RWPE2 (cell line): ENCODE measurements at regions not wholly inside any gene's neighbourhood (a gene's known extent, or its start where the extent isn't known, plus 50 kb on each side); places are given as distances from the start of the nearest gene placed in this dataset.

Experiments used
- ATAC-seq: fragments of 200-7000 bp; cut with Tn5 transposase; 3 replicates; pipeline ENCODE4 v1.9.1; 2021; ENCODE audit warnings: low read depth
- DNase-seq: peaks from one replicate; pipeline ENCODE4 v3.0.0-alpha.2; 2020; ENCODE audit warnings: low spot score
- H3K27ac ChIP-seq: fragments of 450-650 bp; 2 replicates; pipeline ENCODE4 v1.5.1; 2017; ENCODE audit warnings: mild to moderate bottlenecking; ENCODE audit not compliant: poor library complexity, severe bottlenecking
- H3K27me3 ChIP-seq: fragments of 250-450 bp; sonication (Bioruptor Pico); 2 replicates; pipeline ENCODE4 v1.5.1; 2021; ENCODE audit warnings: mild to moderate bottlenecking, moderate library complexity; ENCODE audit not compliant: insufficient read depth, poor library complexity, severe bottlenecking
- H3K36me3 ChIP-seq: fragments of 250-450 bp; sonication (Bioruptor Pico); 2 replicates; pipeline ENCODE4 v1.5.1; 2020; ENCODE audit warnings: low read depth, mild to moderate bottlenecking, moderate library complexity
- H3K4me1 ChIP-seq: fragments of 250-450 bp; sonication (Bioruptor Pico); 2 replicates; pipeline ENCODE4 v1.5.1; 2021; ENCODE audit warnings: mild to moderate bottlenecking, moderate library complexity; ENCODE audit not compliant: insufficient read depth, poor library complexity, severe bottlenecking
- H3K4me3 ChIP-seq: fragments of 250-450 bp; sonication (Bioruptor Pico); 2 replicates; pipeline ENCODE4 v1.5.1; 2021; ENCODE audit warnings: mild to moderate bottlenecking, moderate library complexity; ENCODE audit not compliant: severe bottlenecking
- H3K9me3 ChIP-seq: fragments of 250-450 bp; sonication (Bioruptor Pico); 2 replicates; pipeline ENCODE4 v1.5.1; 2021; ENCODE audit warnings: mild to moderate bottlenecking, moderate library complexity; ENCODE audit not compliant: severe bottlenecking
- TF ChIP-seq, protein P1 (sequence below): fragments of 450-650 bp; IDR thresholded peaks from one replicate; pipeline ENCODE4 v1.5.1; 2017; ENCODE audit warnings: mild to moderate bottlenecking, moderate library complexity; ENCODE audit not compliant: poor library complexity, severe bottlenecking

DNA sequence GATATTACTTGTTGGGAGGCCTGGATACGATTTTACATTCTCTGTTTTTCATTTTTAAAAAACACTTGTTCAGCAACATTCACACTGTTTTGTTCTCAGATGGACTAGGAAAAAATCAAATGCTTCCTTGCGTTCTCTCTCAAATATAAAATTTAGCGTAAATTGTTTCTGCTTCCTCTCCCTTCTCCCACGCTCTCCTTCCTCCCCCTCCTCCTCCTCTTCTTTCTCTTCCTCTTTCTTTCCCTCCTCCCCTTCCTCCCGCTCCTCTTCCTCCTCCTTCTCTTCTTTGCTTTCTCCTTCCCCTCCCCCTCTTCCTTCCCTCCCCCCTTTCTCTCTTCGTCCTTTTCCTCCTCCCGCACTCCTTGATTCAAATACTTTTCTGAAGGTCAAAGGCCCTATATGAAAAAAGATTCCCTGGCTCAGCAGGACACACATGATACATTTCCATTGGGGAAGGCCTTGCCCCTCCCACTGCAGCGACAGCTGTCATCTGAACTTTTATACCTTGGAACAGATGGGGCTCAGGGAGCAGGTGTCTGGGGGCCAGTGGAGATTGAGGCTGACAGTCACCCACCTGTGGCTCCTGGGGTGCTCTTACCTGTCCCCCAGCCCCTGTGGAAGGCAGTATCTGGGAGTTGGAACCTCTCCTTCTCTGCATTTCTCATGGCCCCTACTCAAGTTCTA lies 99.4 kb upstream of the SDK2 start:
- TF ChIP-seq, protein P1, sequence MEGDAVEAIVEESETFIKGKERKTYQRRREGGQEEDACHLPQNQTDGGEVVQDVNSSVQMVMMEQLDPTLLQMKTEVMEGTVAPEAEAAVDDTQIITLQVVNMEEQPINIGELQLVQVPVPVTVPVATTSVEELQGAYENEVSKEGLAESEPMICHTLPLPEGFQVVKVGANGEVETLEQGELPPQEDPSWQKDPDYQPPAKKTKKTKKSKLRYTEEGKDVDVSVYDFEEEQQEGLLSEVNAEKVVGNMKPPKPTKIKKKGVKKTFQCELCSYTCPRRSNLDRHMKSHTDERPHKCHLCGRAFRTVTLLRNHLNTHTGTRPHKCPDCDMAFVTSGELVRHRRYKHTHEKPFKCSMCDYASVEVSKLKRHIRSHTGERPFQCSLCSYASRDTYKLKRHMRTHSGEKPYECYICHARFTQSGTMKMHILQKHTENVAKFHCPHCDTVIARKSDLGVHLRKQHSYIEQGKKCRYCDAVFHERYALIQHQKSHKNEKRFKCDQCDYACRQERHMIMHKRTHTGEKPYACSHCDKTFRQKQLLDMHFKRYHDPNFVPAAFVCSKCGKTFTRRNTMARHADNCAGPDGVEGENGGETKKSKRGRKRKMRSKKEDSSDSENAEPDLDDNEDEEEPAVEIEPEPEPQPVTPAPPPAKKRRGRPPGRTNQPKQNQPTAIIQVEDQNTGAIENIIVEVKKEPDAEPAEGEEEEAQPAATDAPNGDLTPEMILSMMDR: no peak
- Histone ChIP-seq H3K36me3 (no peaks in the 10 kb centered on the region), H3K9me3 (no peaks in the 10 kb centered on the region), H3K27me3 (peaks cover 58% of the 10 kb centered on the region), H3K4me3 (no peak overlapping the region), H3K4me1 (no peaks in the 10 kb centered on the region), H3K27ac (no peak overlapping the region)
- no peak for DNase-seq
- no peak for ATAC-seq

DNA sequence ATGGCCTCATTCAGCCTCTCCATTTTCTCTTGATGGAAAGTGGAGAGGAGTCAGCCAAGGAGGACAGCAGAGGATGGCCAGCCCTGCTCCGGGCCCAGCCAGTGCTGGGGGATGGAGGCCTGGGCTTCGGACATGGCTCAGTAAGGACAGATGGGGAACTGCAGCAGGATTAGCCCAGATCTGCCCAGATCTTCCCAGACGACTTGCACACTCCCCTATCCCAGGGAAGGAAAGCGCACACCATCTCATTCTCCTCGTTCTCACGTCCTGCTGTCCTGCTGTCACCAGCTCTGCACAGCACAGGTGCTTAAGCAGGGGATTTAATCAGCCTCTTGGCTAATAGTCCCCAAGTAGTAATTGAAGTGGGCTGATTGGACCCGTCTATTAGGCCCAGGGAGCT lies 100.2 kb upstream of the SDK2 start:
- Histone ChIP-seq H3K4me1 (no peaks in the 10 kb centered on the region), H3K27ac (no peak overlapping the region), H3K9me3 (no peaks in the 10 kb centered on the region), H3K27me3 (peaks cover 51% of the 10 kb centered on the region), H3K36me3 (no peaks in the 10 kb centered on the region), H3K4me3 (no peak overlapping the region)
- no peak for ATAC-seq
- DNase-seq: no peak
- TF ChIP-seq, protein P1: no peak

GRCh38 chr17:73746314-73747073 lies 102.2 kb upstream of the SDK2 start:
- ATAC-seq (no peak), DNase-seq (no peak)
- no peak overlapping the region for H3K27ac ChIP-seq
- H3K4me3 ChIP-seq: no peak overlapping the region
- H3K27me3 ChIP-seq: peaks cover 36% of the 10 kb centered on the region
- no peaks in the 10 kb centered on the region for H3K4me1 ChIP-seq
- H3K36me3 ChIP-seq: no peaks in the 10 kb centered on the region
- TF ChIP-seq, protein P1: no peak
- no peaks in the 10 kb centered on the region for H3K9me3 ChIP-seq

DNA sequence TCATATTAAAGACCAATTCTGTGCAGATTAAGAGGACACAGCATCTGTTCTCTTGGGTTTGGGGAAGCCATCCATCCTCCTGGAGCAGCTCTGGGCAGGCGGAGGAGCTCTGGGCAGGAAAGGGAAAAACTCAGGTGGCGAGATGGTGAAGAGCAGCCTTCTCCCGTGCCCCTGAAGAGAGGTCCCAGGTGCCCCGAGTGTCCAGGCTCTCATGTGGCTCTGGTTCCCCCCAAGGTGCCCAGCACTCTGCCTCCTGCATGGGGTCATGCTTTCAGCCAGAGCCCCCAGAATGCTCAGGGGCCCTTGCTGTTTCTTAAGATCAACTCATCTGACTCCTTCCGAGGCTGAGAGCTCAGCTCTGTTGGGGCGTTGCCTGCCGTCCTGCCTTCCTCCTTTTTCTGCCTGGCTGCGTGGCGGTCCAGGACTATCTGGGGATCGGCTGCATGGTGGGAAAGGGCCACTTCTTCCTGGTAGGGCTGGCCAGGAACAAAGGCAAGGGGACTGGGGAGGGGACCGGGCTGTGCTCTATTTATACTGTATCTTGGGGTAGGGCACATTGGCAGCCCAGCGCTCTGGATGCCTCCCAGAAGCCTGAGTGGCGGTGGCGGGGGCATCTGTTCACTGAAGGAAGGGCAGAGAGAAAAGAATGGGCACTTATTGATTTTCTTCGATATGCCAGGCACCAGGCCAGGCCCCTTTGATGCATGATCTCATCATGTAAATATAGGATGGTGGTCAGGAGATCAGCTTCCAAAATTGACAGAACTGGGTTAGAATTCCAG lies 103.2 kb upstream of the SDK2 start:
- Histone ChIP-seq H3K9me3 (no peaks in the 10 kb centered on the region), H3K27me3 (peaks cover 36% of the 10 kb centered on the region), H3K36me3 (no peaks in the 10 kb centered on the region), H3K27ac (no peak overlapping the region), H3K4me1 (no peaks in the 10 kb centered on the region), H3K4me3 (no peak overlapping the region)
- ATAC-seq: no peak
- DNase-seq: no peak
- TF ChIP-seq, protein P1: no peak
